ENCODE measurements at regions not wholly inside any gene's neighbourhood (a gene's known extent, or its start where the extent isn't known, plus 50 kb on each side); places are given as distances from the start of the nearest gene placed in this dataset.

DNA sequence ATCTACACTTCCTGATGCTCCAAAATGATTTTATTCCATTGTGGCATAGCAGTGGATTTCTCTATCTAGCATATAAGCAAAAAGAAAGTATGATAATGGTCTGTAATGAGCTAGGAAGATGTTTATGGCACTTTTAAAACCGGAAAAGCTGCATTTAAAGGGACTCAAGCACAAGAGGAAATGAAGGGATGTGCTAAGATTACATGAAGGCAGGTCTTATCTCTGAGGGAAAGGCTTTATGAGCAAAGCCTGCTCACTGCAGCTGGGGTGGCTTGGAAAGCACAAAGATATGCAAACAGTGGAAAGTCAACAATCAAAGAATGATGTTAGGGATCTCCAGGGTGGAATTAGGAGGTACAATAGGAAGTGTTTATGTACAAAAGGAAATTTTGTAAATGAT lies 138.2 kb downstream of the TENT5A start:
- TF ChIP-seq EZH2 (IDR thresholded peaks at IDR 0.05) = no peak
- peak; percentile 64; the same call in 1 of the 2 replicates for TF ChIP-seq POLR2AphosphoS5 (IDR thresholded peaks at IDR 0.05; ENCODE audit: borderline replicate concordance, low read depth, low read length)
- peak; percentile 79 for TF ChIP-seq FOXP2 (optimal IDR thresholded peaks at IDR 0.05; ENCODE audit: control extremely low read depth, extremely low read length, insufficient read depth)
